KMS-11 (cell line): ENCODE measurements at regions not wholly inside any gene's neighbourhood (a gene's known extent, or its start where the extent isn't known, plus 50 kb on each side); places are given as distances from the start of the nearest gene placed in this dataset.
"Not testable (repeated sequence)": the region's sequence is repeated elsewhere in the genome, so short reads cannot be mapped to it uniquely, and the experiment has no call there.

ENCODE experiments used
- H2AFZ ChIP-seq: fragments of 200-600 bp; sonication (generic); 2 replicates; pipeline ENCODE4 v1.6.1; 2016; ENCODE audit warnings: antibody characterized with exemption, mixed run types, low read depth
- H3K27ac ChIP-seq: fragments of 200-600 bp; sonication (generic); 2 replicates; pipeline ENCODE4 v1.6.1; 2016; ENCODE audit warnings: mild to moderate bottlenecking, mixed run types
- H3K27me3 ChIP-seq: fragments of 200-600 bp; sonication (generic); 2 replicates; pipeline ENCODE4 v1.6.1; 2017; ENCODE audit warnings: mild to moderate bottlenecking, low read depth, mixed run types, moderate library complexity; ENCODE audit not compliant: insufficient read depth
- H3K36me3 ChIP-seq: fragments of 200-600 bp; sonication (generic); 2 replicates; pipeline ENCODE4 v1.6.1; 2017; ENCODE audit warnings: mild to moderate bottlenecking, mixed run types; ENCODE audit not compliant: insufficient read depth
- H3K4me1 ChIP-seq: fragments of 200-600 bp; sonication (generic); 2 replicates; pipeline ENCODE4 v1.6.1; 2016; ENCODE audit warnings: mild to moderate bottlenecking, low read depth, mixed run types; ENCODE audit not compliant: poor library complexity, severe bottlenecking
- H3K4me2 ChIP-seq: fragments of 200-600 bp; sonication (generic); 2 replicates; pipeline ENCODE4 v1.7.0; 2016; ENCODE audit warnings: mild to moderate bottlenecking, mixed run types
- H3K4me3 ChIP-seq: fragments of 200-600 bp; sonication (generic); IDR thresholded peaks from 2 replicates; pipeline ENCODE4 v1.6.1; 2017; ENCODE audit warnings: low read depth, low read length, mixed read lengths; ENCODE audit not compliant: insufficient read depth
- H3K79me2 ChIP-seq: fragments of 200-600 bp; sonication (generic); 2 replicates; pipeline ENCODE4 v1.6.1; 2016; ENCODE audit warnings: low read depth, mixed run types; ENCODE audit not compliant: insufficient read depth
- H3K9ac ChIP-seq: fragments of 200-600 bp; sonication (generic); 2 replicates; pipeline ENCODE4 v1.6.1; 2016; ENCODE audit warnings: mild to moderate bottlenecking, mixed run types
- H4K20me1 ChIP-seq: fragments of 200-600 bp; sonication (generic); 2 replicates; pipeline ENCODE4 v1.6.1; 2016; ENCODE audit warnings: mild to moderate bottlenecking, mixed run types; ENCODE audit not compliant: insufficient read depth
- CTCF ChIP-seq: fragments of 200-600 bp; sonication (generic); conservative IDR thresholded peaks from 2 replicates; pipeline ENCODE4 v1.6.1; 2017; ENCODE audit warnings: low read depth, mild to moderate bottlenecking, antibody characterized with exemption, low read length, moderate library complexity, mixed read lengths

GRCh38 chr12:25395227-25395626 lies 144.5 kb upstream of the KRAS start:
- no peak for TF ChIP-seq CTCF
- Histone ChIP-seq H3K36me3 (no peaks in the 10 kb centered on the region), H3K4me3 (no peak overlapping the region), H3K27me3 (no peaks in the 10 kb centered on the region), H3K4me2 (no peak overlapping the region), H3K27ac (no peak overlapping the region), H2AFZ (no peak overlapping the region), H3K4me1 (no peaks in the 10 kb centered on the region), H3K79me2 (no peaks in the 10 kb centered on the region), H3K9ac (no peak overlapping the region), H4K20me1 (no peaks in the 10 kb centered on the region)

GRCh38 chr12:25394775-25395174 lies 144.0 kb upstream of the KRAS start:
- not testable (repeated sequence) for H3K79me2 ChIP-seq, H3K4me3 ChIP-seq, H3K27me3 ChIP-seq, H3K27ac ChIP-seq, H2AFZ ChIP-seq, H3K36me3 ChIP-seq, H4K20me1 ChIP-seq, H3K4me1 ChIP-seq, H3K9ac ChIP-seq, H3K4me2 ChIP-seq

GRCh38 chr12:25394025-25394424 lies 143.3 kb upstream of the KRAS start:
- TF ChIP-seq CTCF, result no peak
- Histone ChIP-seq H3K36me3 (no peaks in the 10 kb centered on the region), H2AFZ (no peak overlapping the region), H3K4me2 (no peak overlapping the region), H4K20me1 (no peaks in the 10 kb centered on the region), H3K27ac (no peak overlapping the region), H3K4me1 (peaks cover 10% of the 10 kb centered on the region), H3K9ac (no peak overlapping the region), H3K4me3 (no peak overlapping the region), H3K79me2 (no peaks in the 10 kb centered on the region), H3K27me3 (no peaks in the 10 kb centered on the region)

- H3K36me3 ChIP-seq, H4K20me1 ChIP-seq, H3K79me2 ChIP-seq, H3K27me3 ChIP-seq, H3K4me2 ChIP-seq, H3K4me3 ChIP-seq, H3K9ac ChIP-seq, H3K27ac ChIP-seq, H2AFZ ChIP-seq: not testable (repeated sequence)
- peaks cover 30% of the 10 kb centered on the region for H3K4me1 ChIP-seq
Measured at GRCh38 chr12:25391346-25391745, 140.6 kb upstream of the KRAS start.

- Histone ChIP-seq H3K9ac (no peak overlapping the region; the same call in 1 of the 2 replicates), H3K27ac (peak overlapping the region; percentile 100)
Measured at GRCh38 chr12:25388183-25388582, 137.5 kb upstream of the KRAS start.

More at GRCh38 chr12:25388183-25388582, 137.5 kb upstream of the KRAS start:
- Histone ChIP-seq H3K4me3 (no peak overlapping the region), H3K4me2 (peak overlapping the region; percentile 70), H3K27me3 (no peaks in the 10 kb centered on the region), H2AFZ (no peak overlapping the region), H3K36me3 (no peaks in the 10 kb centered on the region), H4K20me1 (no peaks in the 10 kb centered on the region), H3K79me2 (no peaks in the 10 kb centered on the region), H3K4me1 (peaks cover 36% of the 10 kb centered on the region)
- TF ChIP-seq CTCF, result no peak; the same call in 1 of the 2 replicates
